GM18861 (cell line): ENCODE measurements at regions not wholly inside any gene's neighbourhood (a gene's known extent, or its start where the extent isn't known, plus 50 kb on each side); places are given as distances from the start of the nearest gene placed in this dataset.
"Not testable (repeated sequence)": the region's sequence is repeated elsewhere in the genome, so short reads cannot be mapped to it uniquely, and the experiment has no call there.

ENCODE experiments used
- ATAC-seq: cut with Tn5 transposase; IDR thresholded peaks from one replicate; pipeline ENCODE4 v1.9.1; 2021; ENCODE audit not compliant: unreplicated experiment

GRCh38 chr10:123221418-123221817, 67.2 kb downstream of the BUB3 start:
- no peak for ATAC-seq

- ATAC-seq: no peak
These were observed 68.6 kb downstream of the BUB3 start for GRCh38 chr10:123222832-123223231.

- no peak for ATAC-seq
These were observed 73.5 kb downstream of the BUB3 start for GRCh38 chr10:123227706-123228105.

GRCh38 chr10:123229927-123230630, 75.9 kb downstream of the BUB3 start:
- no peak for ATAC-seq

GRCh38 chr10:123232879-123233278, 78.7 kb downstream of the BUB3 start:
- ATAC-seq: not testable (repeated sequence)

GRCh38 chr10:123235014-123235413, 80.8 kb downstream of the BUB3 start:
- ATAC-seq: not testable (repeated sequence)

- ATAC-seq: no peak
These were observed 81.9 kb downstream of the BUB3 start for GRCh38 chr10:123236126-123236525.

GRCh38 chr10:123240250-123240649, 86.0 kb downstream of the BUB3 start:
- ATAC-seq: no peak

GRCh38 chr10:123240776-123241175, 86.6 kb downstream of the BUB3 start:
- no peak for ATAC-seq

GRCh38 chr10:123241391-123242141, 87.4 kb downstream of the BUB3 start:
- peak; percentile 63 for ATAC-seq

- ATAC-seq: no peak
These were observed 90.5 kb downstream of the BUB3 start for GRCh38 chr10:123244747-123245146.

- ATAC-seq: no peak
These were observed 91.1 kb downstream of the BUB3 start for GRCh38 chr10:123245264-123245663.

GRCh38 chr10:123249894-123250293, 95.7 kb downstream of the BUB3 start:
- ATAC-seq: no peak

- ATAC-seq: no peak
These were observed 96.4 kb downstream of the BUB3 start for GRCh38 chr10:123250640-123251039.

- no peak for ATAC-seq
These were observed 98.6 kb downstream of the BUB3 start for GRCh38 chr10:123252779-123253178.

- ATAC-seq: not testable (repeated sequence)
These were observed 100.1 kb downstream of the BUB3 start for GRCh38 chr10:123254343-123254742.

- no peak for ATAC-seq
These were observed 103.8 kb downstream of the BUB3 start for GRCh38 chr10:123257904-123258456.

GRCh38 chr10:123259081-123259480, 104.9 kb downstream of the BUB3 start:
- no peak for ATAC-seq

- no peak for ATAC-seq
These were observed 105.6 kb downstream of the BUB3 start for GRCh38 chr10:123259791-123260190.

GRCh38 chr10:123262456-123262855, 108.3 kb downstream of the BUB3 start:
- no peak for ATAC-seq

GRCh38 chr10:123266971-123267370, 112.8 kb downstream of the BUB3 start:
- no peak for ATAC-seq

GRCh38 chr10:123269017-123269552, 114.9 kb downstream of the BUB3 start:
- ATAC-seq: no peak
